Skin of body (tissue), 1 donor: ENCODE measurements at regions not wholly inside any gene's neighbourhood (a gene's known extent, or its start where the extent isn't known, plus 50 kb on each side); places are given as distances from the start of the nearest gene placed in this dataset.
"Not testable (repeated sequence)": the region's sequence is repeated elsewhere in the genome, so short reads cannot be mapped to it uniquely, and the experiment has no call there.

ENCODE experiments used
- DNase-seq: peaks from one replicate; lab custom pipeline; 2025; lab: John Stamatoyannopoulos, UW

DNA sequence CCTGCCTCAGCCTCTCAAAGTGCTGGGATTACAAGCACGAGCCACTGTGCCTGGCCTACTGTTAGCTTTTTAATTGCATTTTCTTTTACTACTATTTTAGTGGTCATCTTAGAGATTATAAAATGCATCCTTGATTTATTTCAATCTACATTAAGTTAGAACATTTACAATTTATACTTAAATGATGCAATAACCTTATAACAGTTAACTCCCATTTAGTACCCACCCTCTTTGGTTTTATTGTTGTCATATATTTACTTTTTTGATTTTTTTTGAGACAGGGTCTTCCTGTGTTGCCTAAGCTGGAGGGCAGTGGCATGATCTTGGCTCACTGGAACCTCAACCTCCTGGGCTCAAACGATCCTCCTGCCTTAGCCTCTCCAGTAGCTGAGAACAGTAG, 77.3 kb downstream of the PPCDC start:
- no peak for DNase-seq

DNA sequence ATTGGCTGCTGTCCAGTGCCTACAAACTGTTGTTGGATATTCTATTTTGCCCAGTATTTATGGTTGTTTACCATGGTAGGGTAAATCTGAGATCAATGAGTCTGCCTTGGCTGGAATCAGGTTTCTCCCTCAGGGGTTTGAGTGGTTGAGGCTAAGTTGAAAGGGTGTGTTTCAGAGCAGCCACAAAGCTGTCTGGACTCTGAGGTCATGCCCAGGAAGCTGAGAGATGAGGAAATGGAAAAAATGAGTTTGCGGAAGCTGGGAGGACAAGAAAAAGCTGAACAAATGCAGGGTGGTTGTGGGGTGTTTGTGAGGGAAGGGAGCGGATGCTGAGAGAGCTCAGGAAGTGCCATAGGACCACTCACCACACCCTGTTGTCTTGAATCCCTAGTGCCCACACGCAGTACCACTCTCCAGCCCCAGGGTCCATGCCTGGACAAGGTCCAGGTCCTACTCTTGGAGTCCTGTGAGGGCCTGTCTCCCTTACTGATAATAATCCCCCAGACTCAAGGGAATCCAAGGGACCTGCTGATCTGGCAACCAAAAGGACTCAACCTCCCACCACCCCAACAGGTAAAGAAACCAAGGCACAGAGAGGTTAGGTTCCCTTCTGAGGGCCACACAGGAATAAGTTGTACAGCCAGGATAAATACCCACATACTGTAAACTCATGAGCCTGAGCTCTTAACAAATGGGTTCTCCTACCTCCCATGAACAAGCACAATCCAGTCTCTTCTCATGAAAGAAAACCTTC, 81.6 kb downstream of the PPCDC start:
- DNase-seq = peak; percentile 67

DNA sequence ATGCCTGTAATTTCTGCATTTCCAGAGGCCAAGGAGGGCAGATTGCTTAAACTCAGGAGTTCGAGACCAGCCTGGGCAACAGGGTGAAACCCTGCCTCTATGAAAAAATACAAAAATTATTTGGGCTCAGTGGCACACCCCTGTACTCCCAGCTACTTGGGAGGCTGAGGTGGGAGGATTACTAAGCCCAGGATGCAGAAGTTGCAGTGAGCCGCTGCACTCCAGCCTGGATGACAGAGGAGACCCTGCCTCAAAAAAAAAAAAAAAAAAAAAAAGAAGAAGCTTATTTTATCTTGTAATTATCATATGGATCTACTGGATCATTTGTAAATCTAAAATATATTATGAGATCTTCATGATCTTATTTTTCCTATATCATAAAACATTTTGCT, 84.1 kb downstream of the PPCDC start:
- no peak for DNase-seq

DNA sequence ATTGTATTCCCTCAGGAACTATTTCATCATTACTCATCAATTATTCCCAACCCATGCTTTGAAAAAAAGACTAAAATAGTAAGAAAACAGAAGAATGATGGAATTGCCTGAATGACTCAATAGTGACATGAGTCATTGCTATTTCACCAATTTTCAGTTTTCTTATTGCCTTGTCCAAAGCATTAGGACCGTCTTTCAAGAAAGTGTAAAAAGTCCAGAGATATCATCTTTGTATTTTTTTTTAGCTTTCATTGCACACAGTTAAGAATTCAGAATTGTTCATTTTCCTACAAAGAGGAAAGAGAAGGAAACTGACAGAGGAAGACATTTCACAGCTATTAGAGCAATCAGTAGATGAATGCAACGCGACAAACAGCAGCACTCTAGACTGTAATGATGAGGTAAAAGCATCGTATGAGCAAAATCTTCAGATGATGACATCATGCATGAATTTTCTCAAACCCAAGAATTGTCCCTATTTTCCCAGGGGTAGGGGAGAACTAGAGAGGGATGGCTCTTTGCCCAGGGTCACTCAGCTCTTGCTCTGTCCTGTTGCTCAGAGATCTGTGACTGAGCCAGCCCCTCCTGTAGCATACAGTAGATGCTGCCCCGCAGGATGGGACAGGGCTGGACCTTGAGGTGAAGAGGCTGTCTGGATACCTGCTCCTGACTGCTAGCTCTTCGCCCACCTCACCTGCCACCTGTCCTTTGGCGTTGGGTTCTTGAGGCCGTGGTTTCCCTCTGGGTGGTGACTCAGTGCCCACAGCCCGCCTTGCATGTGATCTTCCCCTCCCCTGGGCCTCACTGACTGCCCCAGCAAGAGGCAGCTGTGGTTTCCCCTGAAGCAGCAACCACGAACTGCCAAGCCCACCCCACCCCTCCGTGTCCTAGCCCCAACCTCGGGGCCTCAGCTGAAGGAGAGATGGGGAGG, 84.8 kb downstream of the PPCDC start:
- DNase-seq = no peak

DNA sequence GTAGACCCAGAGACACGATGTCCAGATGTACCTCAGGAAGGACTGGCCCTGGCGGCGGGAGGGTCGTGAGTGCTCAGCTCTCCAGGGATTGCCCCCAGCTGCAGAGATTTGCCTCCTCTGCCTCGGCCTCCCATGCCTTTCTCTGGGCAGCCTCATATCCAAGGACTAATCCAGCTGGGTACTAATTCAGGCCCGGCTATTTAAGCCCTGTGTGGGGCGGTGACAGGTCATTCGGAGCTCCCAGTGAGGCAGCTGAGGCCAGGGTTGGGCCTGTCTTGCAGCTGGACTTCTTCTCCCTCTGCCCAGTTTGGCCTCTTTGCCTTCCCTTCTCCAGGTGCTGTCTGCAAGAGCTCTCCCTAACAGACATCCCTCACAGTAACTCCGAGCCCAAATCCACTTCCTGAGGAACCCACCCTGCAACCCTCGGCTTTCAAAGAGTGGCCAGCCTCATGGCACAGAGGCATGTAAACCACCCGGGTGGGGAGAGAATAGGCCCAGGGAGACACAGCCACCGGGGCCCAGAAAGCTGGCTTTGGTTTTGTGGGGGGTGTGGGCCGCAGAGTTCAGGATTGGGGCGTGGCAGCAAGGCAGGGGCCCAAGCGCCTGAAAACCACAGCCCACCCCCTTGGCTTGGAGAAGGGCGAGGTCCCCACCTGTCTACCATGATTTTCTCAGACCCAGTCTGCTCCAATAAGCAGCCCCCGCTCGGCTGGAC, 85.8 kb downstream of the PPCDC start:
- DNase-seq = no peak

DNA sequence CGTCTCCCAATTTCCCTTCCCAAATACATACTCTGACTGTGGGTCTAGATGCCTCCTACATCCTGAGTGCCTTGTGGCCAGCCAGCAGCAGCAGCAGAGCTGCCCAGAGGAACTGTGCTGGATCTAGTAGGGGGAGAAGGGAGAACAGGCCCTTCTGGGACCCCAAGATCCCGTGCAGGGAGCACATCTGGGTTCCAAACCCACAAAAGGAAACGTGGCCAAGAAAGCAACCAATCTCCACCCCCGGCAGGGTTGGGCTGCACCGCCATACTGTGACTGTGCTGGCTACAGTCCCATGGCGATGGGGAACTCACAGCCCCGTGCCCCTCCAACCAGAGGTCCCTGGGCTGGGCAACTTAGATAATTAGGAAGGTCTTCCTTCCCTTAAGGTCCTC, 86.3 kb downstream of the PPCDC start:
- no peak for DNase-seq

DNA sequence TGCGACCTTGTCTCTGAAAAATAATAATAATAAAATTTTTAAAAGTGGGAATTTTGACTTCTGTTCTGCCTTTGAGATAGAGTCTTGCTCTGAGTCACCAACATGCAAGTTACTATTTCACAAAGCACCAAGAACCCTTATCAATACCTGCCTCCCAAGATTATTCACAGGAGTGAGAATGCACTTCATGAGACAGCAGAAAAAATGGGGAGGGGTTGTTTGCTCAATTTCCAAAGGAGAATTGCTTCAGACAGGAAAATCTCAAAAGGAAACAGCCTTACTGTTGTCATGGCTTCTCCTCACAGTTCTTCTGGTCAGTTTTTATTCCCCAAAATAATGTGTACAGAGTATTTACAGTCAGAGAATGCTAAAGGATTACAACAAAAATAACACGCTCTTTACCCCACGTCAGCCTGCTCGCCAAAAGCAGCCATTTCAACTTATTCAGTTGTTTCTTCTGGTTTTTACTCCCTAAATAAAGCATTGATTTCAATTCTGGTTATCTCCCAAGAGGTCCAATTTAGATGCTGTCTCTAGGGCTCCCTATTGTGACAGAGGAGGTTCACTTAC, 89.0 kb downstream of the PPCDC start:
- no peak for DNase-seq

DNA sequence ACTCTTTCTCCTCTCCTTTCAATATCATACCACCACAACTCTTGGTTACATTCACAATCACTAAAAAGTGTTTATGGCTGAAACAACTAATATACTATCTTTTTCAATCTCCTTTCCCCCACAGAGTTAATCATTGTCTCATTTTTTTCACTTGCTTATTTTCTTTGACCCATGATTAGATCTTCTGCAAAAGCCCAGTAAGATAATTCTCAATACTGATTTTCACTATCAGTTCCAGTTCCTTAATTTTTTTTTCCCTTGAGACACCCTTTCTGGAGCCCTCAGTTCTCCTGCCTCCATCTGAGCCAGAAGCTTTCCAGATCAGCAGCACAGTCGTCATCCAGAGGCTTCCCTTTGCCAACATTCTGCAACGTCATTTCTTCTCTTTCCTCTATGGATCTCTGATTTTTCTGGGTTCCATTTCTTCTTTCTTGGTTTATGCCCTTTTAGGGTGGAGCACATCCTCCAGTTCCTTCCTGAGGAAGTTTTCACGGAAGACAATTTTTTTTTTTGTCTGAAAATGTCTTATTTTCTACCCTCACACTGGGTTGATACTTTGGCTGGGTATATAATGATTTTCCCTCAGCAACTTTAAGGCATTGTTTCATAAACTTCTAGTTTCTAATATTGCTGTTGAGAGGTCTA, 88.7 kb upstream of the C15orf39 start:
- DNase-seq = no peak

DNA sequence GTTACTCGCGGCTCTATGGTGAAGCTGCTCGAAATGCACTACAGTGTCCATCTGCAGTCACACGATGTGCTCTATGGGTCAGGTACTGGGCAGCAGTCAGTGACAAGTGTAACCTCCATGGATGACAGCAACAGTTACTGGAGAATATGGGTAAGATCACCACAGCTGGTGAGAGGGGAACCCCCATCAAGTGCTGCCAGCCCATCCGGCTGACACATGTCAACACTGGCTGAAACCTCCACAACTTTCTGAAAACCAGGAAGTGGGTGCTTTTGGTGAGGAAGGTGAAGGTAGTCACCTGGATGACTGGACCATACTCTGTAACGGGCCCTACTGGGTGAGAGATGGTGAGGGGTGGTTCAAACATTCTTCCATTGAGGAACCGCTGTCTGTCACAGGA, 87.4 kb upstream of the C15orf39 start:
- no peak for DNase-seq

DNA sequence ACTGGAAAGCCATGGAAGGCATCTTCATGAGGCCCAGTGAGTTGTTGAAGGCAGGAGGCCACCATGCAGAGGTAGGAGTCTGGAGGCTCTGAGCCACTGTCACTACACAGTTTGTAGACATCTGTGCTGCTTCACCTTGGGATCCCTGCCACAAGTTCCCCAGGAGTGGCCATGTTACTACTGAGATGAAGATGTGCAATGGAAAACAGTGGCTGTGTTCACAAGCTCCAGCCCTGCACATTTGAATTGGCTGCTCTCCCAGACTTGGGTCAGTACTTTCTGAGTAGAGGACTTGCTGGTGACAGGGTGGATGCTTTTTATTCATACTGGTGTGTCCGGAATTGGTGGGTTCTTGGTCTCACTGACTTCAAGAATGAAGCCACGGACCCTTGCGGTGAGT, 86.9 kb upstream of the C15orf39 start:
- DNase-seq = no peak

DNA sequence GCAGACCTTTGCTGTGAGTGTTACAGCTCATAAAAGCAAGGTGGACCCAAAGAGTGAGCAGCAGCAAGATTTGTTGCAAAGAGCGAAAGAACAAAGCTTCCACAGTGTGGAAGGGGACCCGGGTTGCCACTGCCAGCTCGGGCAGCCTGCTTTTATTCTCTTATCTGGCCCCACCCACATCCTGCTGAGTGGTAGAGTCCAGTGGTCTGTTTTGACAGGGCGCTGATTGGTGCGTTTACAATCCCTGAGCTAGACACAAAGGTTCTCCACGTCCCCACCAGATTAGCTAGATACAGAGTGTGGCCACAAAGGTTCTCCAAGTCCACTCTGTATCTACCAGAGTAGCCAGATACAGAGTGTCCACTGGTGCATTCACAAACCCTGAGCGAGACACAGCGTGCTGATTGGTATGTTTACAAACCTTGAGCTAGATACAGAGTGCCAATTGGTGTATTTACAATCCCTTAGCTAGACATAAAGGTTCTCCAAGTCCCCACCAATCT, 86.2 kb upstream of the C15orf39 start:
- not testable (repeated sequence) for DNase-seq

DNA sequence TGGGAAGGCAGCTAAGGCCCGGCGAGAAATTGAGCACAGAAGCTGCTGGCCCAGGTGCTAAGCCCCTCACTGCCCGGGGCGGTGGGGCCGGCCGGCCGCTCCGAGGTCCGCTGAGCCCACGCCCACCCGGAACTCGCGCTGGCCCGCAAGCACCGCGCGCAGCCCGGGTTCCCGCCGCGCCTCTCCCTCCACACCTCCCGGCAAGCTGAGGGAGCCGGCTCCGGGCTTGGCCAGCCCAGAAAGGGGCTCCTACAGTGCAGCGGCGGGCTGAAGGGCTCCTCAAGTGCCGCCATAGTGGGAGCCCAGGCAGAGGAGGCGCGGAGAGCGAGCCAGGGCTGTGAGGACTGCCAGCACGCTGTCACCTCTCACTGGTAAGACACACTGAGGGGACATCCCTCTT, 85.5 kb upstream of the C15orf39 start:
- not testable (repeated sequence) for DNase-seq

DNA sequence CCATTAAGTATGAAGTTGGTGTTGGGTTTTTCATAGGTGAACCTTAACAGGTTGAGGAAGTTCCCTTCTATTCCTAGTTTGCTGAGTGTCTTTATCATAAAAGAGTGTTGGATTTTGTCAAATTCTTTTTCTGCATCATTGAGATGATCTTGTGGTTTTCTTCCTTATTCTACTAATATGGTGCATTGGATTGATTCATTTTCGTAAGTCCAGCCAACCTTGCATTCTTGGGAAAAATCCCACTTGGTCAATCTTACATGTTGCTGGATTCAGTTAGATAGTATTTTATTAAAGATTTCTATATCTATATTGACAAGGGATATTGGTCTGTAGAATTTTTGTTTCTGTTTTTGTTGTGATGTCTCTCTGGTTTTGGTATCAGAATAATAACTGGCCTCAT, 83.7 kb upstream of the C15orf39 start:
- no peak for DNase-seq

DNA sequence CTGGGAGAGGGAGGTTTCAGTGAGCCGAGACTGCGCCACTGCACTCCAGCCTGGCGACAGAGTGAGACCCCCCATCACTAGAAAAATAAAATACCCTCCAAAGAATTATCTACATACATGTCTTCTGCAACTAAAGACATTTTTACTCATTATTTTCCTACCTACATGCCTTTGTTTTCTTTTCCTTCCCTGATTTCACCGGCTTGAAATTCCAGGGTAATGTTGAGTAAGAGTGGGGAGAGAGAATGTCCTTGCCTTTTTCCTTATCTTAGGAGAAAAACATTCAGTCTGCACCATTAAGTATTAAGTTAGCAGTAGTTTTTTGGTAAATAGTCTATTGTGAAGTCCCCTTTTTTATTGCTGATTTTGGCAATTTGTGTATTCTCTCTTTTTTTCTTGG, 82.4 kb upstream of the C15orf39 start:
- DNase-seq = not testable (repeated sequence)

DNA sequence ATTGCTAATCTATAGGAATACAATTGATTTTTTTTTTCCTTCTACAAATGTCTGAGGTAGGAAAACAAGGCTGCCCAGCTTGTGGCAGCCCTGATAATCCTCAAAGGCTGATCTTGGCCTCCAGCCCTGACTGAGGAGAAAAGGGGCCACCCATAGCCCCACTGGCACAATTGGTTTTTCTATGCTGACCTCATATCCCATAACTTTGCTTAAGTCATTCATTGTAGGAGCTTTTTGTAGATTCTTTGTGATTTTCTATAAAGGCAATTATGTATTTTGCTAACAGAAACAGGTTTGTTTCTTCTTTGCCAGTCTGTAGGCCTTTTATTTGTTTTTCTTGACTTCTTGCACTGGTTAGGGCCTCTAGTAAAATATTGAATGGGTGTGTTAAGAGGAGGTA, 80.2 kb upstream of the C15orf39 start:
- DNase-seq = no peak

DNA sequence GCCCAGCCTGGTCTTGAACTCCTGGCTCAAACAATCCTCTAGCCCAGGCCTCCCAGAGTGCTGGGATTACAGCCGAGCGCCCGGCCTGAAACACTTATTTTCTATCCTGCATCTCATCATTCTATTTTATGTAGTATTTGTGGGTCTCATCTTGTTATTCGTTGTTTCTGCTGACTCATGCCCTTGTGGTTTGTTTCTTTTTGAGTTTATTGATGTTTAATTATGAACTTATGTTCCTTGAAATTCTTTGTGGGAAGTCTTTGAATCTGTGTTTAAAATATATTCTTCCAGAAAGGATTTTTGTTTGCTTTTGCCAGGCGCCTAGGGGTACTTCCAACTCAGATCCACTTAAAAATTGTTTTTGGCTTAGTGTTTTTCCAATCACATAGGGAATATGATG, 78.3 kb upstream of the C15orf39 start:
- peak; percentile 25 for DNase-seq

DNA sequence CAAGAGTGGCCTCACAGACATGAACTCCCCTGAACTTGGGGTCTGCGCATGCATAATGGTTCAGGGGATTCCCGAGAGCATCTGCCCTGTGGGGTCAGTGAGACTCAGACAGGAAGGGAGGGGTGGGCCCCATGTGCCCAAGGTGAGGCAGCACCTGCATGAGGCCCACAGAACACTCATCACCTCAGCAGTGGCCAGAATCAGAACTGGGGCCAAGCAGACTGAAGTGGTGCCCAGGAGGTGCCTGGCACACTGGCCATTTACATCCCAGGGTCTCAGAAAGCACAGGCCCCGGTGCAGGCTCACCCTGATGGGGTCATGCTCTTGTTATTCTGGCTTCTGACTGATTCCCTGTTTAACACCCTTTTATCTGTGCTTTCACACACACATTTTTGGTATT, 77.4 kb upstream of the C15orf39 start:
- not testable (repeated sequence) for DNase-seq

DNA sequence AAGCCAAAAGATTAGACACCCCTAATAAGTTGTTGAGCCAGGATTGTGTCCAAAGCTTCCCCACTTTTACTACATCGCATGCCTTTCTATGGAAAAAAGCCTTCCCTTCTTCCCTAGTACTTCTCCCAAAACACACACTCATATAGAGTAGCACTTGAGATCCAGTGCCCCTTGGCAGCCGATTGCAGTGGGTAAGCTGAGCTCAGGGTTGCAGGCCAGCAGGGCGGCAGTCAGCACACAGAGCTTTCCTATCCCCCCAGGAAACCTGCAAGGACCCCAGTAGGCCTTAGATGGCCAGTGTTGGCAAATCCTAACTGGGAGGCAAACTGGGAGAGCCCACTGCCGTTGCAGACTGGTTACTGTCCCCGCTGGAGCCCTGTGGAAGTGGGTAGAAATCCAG, 75.7 kb upstream of the C15orf39 start:
- DNase-seq = no peak

DNA sequence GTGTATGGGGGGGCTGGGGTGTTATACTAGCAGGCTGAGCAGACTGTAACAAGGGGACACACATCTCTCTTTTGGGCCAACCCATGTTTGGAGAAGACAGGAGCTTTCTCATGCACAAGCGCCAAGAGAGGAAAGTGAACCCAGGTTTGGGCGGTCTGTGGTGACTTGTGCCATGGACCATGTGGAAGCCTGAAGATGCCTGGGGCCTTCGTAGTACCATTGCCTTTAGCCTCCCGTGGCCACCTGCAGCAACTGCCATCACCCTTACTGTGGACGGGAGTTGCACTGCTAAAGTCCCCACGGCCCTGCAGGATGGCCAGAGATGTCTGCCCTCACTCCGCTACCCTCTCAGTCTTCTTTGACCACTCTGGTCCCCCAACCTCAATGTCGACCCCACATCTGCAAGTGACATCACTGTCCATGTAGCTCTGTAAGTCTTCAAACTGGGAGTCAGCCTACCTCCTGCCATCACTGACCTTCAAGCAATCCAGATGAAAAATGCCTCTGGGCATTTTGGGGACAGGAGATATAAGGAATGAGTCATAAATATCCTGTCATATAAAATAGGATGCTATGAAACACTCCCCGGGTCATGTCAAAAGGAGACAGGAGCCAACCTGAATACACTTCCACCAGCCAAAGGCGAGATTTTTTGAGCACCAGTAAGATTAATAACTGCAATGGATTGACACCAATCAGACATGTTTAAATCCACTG, 74.7 kb upstream of the C15orf39 start:
- DNase-seq = no peak

DNA sequence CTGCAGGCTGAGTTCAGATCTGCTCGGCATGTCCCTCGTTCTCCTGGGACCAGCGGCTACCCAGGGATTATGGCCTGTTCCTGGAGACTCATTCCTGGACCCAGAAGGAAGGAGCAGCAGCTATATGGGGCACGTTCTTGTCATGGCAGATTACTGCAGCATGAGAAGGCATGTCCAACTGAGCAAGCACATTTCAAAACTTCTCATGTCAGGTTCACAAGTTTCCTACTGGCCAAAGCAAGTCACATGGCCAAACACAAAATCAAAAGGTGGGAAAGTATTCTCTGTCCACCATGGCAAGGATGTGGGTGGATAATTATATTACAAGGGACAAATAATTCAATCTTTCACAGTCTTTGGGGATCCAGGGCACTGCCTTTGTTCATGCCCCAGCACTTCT, 71.9 kb upstream of the C15orf39 start:
- DNase-seq = no peak
